Fibroblast of mammary gland (primary cell): ENCODE measurements at regions not wholly inside any gene's neighbourhood (a gene's known extent, or its start where the extent isn't known, plus 50 kb on each side); places are given as distances from the start of the nearest gene placed in this dataset.
"Not testable (repeated sequence)": the region's sequence is repeated elsewhere in the genome, so short reads cannot be mapped to it uniquely, and the experiment has no call there.

ENCODE experiments used
- DNase-seq: peaks from one replicate; pipeline ENCODE4 v3.0.0-alpha.2; 2010; ENCODE audit warnings: low read depth
- H3K4me3 ChIP-seq: 2 replicates; pipeline ENCODE4 v1.5.1; 2011; ENCODE audit warnings: low read depth, mild to moderate bottlenecking, low read length, moderate library complexity; ENCODE audit not compliant: control insufficient read depth
- TF ChIP-seq, protein P1 (sequence below): conservative IDR thresholded peaks from 2 replicates; pipeline ENCODE4 v1.5.1; 2011; ENCODE audit warnings: low read depth, low read length, inconsistent platforms; ENCODE audit not compliant: control insufficient read depth, insufficient read depth

DNA sequence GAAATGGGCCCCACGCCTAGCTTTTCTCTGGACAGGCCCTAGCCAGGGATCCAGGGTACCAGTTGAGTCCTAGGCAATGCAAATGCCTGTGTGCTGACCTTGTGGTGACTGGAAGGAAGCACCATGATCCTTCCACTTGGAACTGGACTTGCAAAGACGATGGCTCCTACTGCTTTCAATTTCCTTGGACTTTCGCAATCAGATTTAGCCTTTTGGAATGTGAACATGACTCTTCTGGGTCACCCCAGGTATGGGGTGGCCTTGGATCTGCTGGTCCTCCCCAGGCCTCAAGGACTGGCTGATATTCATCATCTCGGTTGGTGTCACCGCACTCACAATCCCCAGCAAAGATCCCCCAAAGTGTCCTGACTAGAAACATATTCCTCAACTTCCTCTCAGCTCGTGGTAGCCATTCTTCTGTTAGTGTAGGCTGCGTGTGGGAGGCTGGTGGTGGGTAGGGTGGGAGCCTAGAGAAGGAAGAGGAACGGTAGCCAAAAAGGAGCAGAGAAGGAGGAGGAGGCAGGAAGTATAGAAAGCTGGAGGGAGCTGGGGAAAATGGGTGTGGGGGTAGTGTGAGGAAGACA is 130.5 kb downstream of the PPIAL4G start:
- H3K4me3 ChIP-seq, result no peak overlapping the region
- TF ChIP-seq, protein P1, sequence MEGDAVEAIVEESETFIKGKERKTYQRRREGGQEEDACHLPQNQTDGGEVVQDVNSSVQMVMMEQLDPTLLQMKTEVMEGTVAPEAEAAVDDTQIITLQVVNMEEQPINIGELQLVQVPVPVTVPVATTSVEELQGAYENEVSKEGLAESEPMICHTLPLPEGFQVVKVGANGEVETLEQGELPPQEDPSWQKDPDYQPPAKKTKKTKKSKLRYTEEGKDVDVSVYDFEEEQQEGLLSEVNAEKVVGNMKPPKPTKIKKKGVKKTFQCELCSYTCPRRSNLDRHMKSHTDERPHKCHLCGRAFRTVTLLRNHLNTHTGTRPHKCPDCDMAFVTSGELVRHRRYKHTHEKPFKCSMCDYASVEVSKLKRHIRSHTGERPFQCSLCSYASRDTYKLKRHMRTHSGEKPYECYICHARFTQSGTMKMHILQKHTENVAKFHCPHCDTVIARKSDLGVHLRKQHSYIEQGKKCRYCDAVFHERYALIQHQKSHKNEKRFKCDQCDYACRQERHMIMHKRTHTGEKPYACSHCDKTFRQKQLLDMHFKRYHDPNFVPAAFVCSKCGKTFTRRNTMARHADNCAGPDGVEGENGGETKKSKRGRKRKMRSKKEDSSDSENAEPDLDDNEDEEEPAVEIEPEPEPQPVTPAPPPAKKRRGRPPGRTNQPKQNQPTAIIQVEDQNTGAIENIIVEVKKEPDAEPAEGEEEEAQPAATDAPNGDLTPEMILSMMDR, result no peak
- DNase-seq, result no peak

DNA sequence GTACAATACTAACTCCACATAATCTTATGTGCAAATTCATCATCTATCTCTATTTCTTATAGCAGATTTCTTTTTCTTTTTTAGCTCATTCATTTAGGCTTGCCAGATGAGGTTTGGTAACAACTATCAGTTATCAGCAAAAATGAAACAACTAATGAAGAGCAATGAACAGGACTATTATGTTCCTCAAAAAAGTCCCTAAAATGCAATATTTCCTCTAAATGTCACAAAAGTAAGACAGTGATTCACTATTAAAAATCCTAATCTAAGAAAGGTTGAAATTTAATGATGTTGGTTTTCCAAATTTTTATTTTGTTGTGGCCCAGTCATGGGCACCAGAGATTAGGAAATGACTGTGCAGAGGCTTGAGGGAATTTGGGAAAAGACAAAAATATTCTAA is 135.3 kb downstream of the PPIAL4G start:
- DNase-seq, result no peak
- TF ChIP-seq, protein P1, result no peak
- H3K4me3 ChIP-seq, result no peak overlapping the region

DNA sequence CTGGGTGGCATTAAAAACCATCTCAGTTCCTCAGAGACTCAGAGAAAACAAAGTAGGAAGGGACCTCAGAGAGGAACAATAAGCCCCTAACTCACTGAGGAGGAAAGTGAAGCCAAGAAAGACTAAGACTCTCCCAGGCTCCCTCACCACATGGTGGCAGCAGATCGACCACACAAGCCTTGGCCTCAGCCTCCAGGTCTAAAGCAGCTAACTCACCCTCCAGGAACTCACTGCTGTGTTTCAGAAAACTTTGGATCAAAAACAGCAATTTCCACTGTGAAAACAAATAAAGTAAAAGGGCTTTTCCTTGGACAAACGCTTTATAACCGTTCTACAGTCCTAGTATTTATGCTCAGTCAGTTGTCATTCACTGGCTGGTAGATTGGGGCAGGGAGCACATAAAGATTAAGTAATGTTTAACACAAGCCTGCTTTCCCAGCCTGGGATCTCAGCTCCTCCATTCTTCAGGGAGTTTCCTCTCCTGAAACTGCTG is 137.4 kb downstream of the PPIAL4G start:
- H3K4me3 ChIP-seq, result not testable (repeated sequence)
- TF ChIP-seq, protein P1, result peak; percentile 59
- DNase-seq, result peak; percentile 62

DNA sequence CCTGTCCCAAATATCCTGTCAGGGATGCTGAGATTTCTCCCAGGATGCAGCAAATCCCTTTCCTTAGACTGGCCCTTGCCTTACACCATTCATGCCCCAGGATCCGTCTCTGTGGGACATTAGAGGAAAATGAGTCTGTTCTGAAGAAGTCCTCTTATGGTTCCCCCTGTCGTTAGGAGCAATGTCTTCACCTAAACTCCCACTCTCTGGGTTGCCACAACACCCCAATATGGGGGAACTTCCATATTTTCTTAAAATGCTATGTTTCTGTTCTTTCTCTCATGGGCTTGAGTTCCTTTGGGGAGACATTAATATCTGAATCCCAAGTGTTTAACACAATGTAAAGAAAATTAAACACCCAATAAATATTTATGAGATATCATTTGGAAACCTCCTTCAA is 138.5 kb downstream of the PPIAL4G start:
- DNase-seq, H3K4me3 ChIP-seq: not testable (repeated sequence)

DNA sequence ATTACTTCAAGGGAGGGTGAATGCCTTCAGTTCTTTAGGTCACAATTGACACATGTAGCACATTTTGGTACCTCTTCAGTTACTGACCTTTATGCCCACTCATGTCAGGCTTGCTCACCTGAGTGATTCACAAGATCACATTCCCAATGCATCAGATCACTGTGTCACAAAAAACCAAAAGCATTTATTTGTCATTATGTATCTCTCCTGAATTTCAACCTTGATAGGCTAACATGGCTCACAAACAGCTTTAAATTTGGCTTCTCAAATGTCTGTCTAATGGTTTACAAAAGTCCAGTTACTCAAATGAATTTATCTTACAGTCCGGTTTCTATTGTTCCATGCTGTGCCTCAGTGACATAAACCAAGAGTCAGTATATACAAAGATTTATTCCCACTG is 141.4 kb downstream of the PPIAL4G start:
- DNase-seq, result not testable (repeated sequence)

DNA sequence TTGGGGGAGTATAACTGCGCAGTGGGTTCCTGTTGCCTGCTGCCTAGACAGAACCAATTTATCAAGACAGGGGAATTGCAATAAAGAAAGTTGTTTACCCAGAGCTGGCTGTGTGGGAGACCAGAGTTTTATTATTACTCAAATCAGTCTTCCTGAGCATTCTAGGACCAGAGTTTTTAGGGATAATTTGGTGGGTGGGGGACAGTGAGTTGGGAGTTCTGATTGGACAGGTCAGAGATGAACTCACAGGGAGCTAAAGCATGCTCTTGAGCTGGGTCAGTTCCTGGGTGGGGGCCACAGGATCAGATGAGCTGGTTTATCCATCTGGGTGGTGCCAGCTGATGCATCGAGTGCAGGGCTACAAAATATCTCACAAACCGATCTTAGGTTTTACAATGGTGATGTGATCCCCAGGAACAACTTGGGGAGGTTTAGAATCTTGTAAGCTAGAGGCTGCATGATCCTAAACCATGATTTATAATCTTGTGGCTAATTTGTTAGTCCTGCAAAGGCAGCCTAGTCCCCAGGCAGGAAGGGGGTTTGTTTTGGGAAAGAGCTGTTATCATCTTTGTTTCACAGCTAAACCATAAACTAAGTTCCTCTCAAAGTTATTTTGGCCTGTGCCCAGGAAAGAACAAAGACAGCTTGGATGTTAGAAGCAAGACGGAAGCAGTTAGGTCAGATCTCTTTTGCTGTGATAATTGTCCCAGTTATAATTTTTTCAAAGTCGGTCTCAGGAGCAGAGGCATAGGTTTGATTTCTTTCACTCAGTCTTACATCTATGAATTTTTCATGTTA is 146.8 kb downstream of the PPIAL4G start:
- H3K4me3 ChIP-seq, result not testable (repeated sequence)

More for the DNA sequence above, 141.4 kb downstream of the PPIAL4G start:
- H3K4me3 ChIP-seq, result not testable (repeated sequence)

DNA sequence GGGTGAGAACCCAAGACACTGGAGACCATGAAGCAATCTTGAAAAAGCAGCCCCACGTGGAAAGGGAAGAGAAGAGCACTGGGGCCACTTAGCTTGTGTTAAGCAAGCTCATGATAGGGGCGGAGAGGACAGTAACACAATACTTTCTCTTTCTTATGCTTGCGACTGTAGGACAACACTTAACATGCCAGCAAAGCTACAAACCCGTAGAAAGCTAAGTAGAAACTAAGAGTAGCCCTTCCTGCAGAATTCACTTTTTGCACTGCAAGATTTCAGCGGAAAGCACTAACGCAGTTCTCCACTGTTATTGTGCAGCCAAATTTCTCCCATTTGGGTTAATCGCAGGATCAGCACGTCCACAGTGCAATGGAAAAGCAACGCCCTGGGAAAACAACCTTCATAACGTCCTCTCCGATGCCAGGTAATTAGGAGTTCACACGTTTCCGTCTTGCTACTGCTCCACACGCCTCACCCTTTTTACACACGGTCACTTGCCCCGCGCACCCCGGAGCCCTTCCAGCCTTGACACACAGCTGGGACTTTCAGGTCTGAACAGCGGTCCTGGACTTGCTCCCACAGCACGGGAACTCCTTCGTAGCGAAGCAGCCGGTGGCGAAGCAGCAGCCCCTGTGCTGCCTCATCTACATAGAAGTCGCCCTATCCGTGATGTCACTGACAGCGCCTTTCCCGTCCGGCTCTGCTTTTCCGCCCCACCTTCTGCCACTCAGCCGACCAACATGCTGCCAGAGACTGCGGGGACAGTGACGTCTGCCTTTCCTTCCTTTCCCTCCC is 148.6 kb downstream of the PPIAL4G start:
- DNase-seq, result peak; percentile 95
- peak overlapping the region; percentile 71 for H3K4me3 ChIP-seq
- TF ChIP-seq, protein P1, result no peak

More for the DNA sequence above, 146.8 kb downstream of the PPIAL4G start:
- peak; percentile 8 for DNase-seq

DNA sequence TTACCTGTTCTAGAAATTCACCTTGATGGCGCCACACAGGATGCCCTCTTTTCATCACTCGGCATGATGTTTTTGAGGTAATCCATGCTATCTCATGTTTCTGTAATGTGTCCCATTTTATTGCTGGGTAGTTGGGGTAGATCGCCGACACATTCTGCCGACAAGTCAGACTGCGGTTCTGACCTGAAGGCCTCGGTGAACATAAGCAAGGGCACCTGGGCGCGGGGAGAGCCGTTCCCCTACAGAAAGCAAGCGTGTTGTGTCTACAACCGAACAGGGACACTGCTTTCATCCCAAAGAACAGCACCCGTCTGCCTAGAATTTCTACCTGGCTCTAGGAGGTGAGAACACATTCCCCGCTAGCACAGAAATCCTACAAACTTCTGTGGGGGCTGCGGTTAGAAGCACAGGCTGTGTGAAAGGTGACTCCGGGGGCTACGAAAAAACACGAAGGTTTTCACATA is 149.2 kb downstream of the PPIAL4G start:
- H3K4me3 ChIP-seq, result peak overlapping the region; percentile 71
- TF ChIP-seq, protein P1, result no peak
- no peak for DNase-seq
